ENCODE measurements at regions not wholly inside any gene's neighbourhood (a gene's known extent, or its start where the extent isn't known, plus 50 kb on each side); places are given as distances from the start of the nearest gene placed in this dataset.

DNA sequence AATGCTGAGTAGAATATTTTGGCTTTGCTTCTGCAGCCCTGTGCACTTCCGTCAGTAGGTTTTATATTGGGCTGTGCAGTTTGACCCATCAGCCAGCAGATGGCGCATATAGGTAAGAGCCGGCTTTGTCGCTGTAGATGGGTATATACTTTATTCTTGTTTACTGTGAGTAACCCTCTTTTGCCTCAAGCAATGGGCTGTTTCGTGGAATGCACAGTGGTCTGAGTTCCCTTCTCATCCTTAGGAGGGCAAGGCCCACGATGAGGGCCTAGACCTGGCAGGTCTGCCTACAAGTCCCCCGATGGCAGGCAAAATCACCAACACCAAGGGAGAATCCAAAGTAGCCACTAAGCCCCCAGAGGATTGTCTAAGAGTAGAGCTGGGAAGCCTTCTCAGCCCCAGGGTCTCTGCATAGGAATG is 1002.9 kb upstream of the KCND2 start:
- no peak for TF ChIP-seq SUZ12 (IDR thresholded peaks at IDR 0.05)
- TF ChIP-seq SP1 (IDR thresholded peaks at IDR 0.05), result no peak
- TF ChIP-seq ARNT (IDR thresholded peaks at IDR 0.05), result no peak
- TF ChIP-seq, protein P1, sequence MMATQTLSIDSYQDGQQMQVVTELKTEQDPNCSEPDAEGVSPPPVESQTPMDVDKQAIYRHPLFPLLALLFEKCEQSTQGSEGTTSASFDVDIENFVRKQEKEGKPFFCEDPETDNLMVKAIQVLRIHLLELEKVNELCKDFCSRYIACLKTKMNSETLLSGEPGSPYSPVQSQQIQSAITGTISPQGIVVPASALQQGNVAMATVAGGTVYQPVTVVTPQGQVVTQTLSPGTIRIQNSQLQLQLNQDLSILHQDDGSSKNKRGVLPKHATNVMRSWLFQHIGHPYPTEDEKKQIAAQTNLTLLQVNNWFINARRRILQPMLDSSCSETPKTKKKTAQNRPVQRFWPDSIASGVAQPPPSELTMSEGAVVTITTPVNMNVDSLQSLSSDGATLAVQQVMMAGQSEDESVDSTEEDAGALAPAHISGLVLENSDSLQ (IDR thresholded peaks at IDR 0.05), result no peak
- TF ChIP-seq FOXM1 (IDR thresholded peaks at IDR 0.05; ENCODE audit: borderline replicate concordance), result no peak
- no peak for TF ChIP-seq L3MBTL2 (conservative IDR thresholded peaks at IDR 0.05)
- no peak for TF ChIP-seq ELF4 (IDR thresholded peaks at IDR 0.05)
- no peak for TF ChIP-seq BHLHE40 (IDR thresholded peaks at IDR 0.05; ENCODE audit: borderline replicate concordance)
- TF ChIP-seq HDGF (IDR thresholded peaks at IDR 0.05; ENCODE audit: borderline replicate concordance), result no peak
- no peak for TF ChIP-seq NFRKB (IDR thresholded peaks at IDR 0.05)
